ENCODE measurements at regions not wholly inside any gene's neighbourhood (a gene's known extent, or its start where the extent isn't known, plus 50 kb on each side); places are given as distances from the start of the nearest gene placed in this dataset.

DNA sequence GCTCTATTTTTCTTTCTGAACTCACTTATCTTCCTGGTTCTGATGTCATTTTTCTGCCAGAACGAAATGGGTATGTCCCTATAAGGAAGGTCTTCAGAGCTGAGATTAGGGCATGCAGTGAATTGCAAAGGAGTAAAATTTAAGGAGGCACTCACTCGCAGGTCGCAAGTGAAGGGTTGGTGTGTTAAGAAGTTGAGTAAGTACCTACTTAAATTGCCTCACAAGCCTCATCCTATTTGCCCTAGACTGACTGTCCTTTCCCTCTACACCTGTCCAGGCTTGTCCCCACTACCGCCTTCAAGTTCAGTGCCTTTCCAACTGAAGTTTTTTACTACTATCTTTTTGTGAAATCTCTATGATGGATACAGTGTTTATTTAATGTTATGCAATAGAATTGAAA is 191.5 kb downstream of the AHR start:
- no peak for TF ChIP-seq ZNF384 (IDR thresholded peaks at IDR 0.05)
- no peak for TF ChIP-seq NFRKB (IDR thresholded peaks at IDR 0.05)
- DNase-seq (ENCODE audit: extremely low spot score) = no peak
- ChIA-PET CTCF (no interaction called here), POLR2A (no interaction called here)

DNA sequence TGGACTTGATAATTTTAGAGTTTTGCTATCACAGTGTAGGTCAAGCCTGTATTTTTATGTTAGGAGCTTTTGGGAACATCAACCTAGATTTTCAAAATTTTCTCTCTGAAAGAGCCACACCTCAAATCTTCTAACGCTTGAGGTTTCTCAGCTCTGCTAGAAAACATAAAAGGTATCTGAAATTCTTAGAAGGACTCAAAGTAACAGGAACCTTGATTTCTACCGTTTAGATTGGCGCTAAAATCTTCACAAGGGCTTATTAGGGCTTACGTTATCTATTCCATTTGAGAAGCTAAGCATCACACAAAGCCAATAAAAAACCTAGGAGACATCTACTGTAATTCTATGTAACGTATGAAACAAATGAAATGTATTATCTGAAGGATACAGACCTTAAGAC is 192.4 kb downstream of the AHR start:
- ChIA-PET POLR2A (no interaction called here), CTCF (no interaction called here)
- TF ChIP-seq SP1 (IDR thresholded peaks at IDR 0.05) (no peak), BHLHE40 (IDR thresholded peaks at IDR 0.05; ENCODE audit: borderline replicate concordance) (no peak), ZNF384 (IDR thresholded peaks at IDR 0.05) (no peak)
- no peak for DNase-seq (ENCODE audit: extremely low spot score)

DNA sequence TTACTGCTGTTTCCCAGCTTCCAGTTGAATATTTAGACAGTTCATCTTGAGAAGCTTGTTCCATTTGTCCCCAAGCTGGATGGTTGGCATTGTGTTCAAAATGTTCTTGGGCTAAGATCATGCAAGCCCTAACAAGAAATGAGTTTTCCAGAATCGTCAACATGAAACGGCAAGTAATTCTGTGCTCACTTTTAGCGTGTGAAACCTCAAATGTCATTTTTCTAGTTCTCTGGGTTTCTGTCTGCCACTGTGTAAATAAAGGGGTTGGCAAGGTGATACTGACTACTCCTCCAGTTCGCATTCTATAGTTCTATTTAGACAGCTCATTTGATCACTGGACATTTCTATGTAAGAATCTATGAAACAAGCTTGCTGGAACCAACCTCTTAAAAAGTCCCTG is 194.0 kb downstream of the AHR start:
- TF ChIP-seq L3MBTL2 (conservative IDR thresholded peaks at IDR 0.05) (no peak), TARDBP (IDR thresholded peaks at IDR 0.05) (no peak), LEF1 (IDR thresholded peaks at IDR 0.05; ENCODE audit: borderline replicate concordance) (no peak), NFRKB (IDR thresholded peaks at IDR 0.05) (no peak), FOXA1 (IDR thresholded peaks at IDR 0.05) (no peak), ELF4 (IDR thresholded peaks at IDR 0.05) (no peak), ARNT (IDR thresholded peaks at IDR 0.05) (no peak), FOXM1 (IDR thresholded peaks at IDR 0.05; ENCODE audit: borderline replicate concordance) (no peak), FOXK2 (IDR thresholded peaks at IDR 0.05) (no peak), BHLHE40 (IDR thresholded peaks at IDR 0.05; ENCODE audit: borderline replicate concordance) (no peak), SP1 (IDR thresholded peaks at IDR 0.05) (no peak), SUZ12 (IDR thresholded peaks at IDR 0.05) (no peak), ZNF384 (IDR thresholded peaks at IDR 0.05) (no peak)
- TF ChIP-seq, protein P1, sequence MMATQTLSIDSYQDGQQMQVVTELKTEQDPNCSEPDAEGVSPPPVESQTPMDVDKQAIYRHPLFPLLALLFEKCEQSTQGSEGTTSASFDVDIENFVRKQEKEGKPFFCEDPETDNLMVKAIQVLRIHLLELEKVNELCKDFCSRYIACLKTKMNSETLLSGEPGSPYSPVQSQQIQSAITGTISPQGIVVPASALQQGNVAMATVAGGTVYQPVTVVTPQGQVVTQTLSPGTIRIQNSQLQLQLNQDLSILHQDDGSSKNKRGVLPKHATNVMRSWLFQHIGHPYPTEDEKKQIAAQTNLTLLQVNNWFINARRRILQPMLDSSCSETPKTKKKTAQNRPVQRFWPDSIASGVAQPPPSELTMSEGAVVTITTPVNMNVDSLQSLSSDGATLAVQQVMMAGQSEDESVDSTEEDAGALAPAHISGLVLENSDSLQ (IDR thresholded peaks at IDR 0.05) = no peak
- ChIA-PET CTCF (interaction anchor here (0.6 kb wide), 1 partner anchor 430 kb away, joined by 5 read pairs; no protein-coding TSS in a partner anchor), POLR2A (no interaction called here)
- DNase-seq (ENCODE audit: extremely low spot score) = no peak

DNA sequence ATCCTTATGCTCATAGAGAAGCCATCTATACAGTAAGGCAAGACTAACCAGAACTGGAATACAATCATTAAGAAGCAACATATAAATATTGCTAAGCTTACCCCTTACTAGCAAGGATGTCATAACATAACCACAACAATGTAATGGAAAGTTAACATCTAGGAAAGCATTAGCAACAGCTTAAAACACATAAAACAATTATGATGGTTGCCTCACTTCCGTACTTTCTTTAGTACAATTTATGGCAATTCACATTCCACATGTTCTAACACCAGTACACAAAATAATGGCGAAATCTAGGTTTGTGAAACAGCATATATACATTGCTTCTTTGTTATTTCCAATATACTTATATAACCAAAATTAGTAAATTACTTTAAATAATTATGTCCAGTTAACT is 195.0 kb downstream of the AHR start:
- CTCF ChIA-PET = no interaction called here
- no peak for DNase-seq (ENCODE audit: extremely low spot score)
- TF ChIP-seq ZNF384 (IDR thresholded peaks at IDR 0.05) = no peak
- no peak for TF ChIP-seq CTBP1 (IDR thresholded peaks at IDR 0.05; ENCODE audit: borderline replicate concordance)
- no peak for TF ChIP-seq BHLHE40 (IDR thresholded peaks at IDR 0.05; ENCODE audit: borderline replicate concordance)
- no peak for TF ChIP-seq L3MBTL2 (conservative IDR thresholded peaks at IDR 0.05)
- TF ChIP-seq SUZ12 (IDR thresholded peaks at IDR 0.05) = no peak
- TF ChIP-seq, protein P1 (IDR thresholded peaks at IDR 0.05) = no peak
- TF ChIP-seq NFRKB (IDR thresholded peaks at IDR 0.05) = no peak
- no peak for TF ChIP-seq TARDBP (IDR thresholded peaks at IDR 0.05)
- POLR2A ChIA-PET = no interaction called here

DNA sequence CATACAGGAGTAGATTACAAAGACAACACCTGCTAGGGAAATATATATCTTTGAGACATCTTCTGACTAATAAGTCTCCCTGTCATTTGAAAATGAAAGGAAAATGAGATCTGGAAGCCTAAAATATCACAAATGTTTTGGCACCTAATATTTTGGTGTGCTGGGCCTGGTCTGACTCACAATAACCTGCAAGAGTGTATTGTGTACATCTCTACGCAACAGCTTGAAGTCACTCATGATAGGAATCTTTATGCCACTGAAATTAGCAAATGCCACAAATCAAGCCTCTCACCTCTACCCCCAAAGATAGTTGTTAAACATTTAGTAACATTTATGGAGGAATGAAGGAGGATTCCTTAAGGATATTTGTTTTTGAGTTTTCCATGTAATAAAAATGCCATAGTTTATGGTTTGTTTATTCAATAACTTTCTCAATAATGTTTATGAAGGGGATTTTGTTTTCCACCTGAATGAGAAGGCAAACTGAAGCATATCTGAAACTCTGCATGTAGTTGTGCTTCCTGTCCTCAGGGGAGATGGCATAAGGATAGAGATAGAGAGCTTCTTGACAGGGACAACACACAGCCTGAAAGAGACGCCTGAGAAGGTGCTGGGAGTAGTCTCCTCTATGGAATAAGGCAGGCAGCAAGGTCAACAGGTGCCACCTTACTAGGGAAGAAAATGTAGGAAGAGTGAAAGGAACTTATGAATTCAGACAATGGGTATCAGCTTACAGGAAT is 197.4 kb downstream of the AHR start:
- ChIA-PET POLR2A (no interaction called here), CTCF (no interaction called here)
- TF ChIP-seq L3MBTL2 (conservative IDR thresholded peaks at IDR 0.05) (no peak), ELF4 (IDR thresholded peaks at IDR 0.05) (no peak), ARNT (IDR thresholded peaks at IDR 0.05) (no peak), FOXA1 (IDR thresholded peaks at IDR 0.05) (no peak), HDGF (IDR thresholded peaks at IDR 0.05; ENCODE audit: borderline replicate concordance) (no peak), FOXK2 (IDR thresholded peaks at IDR 0.05) (no peak), TARDBP (IDR thresholded peaks at IDR 0.05) (no peak), LEF1 (IDR thresholded peaks at IDR 0.05; ENCODE audit: borderline replicate concordance) (no peak), NFRKB (IDR thresholded peaks at IDR 0.05) (no peak), FOXM1 (IDR thresholded peaks at IDR 0.05; ENCODE audit: borderline replicate concordance) (no peak), BHLHE40 (IDR thresholded peaks at IDR 0.05; ENCODE audit: borderline replicate concordance) (no peak), ZNF384 (IDR thresholded peaks at IDR 0.05) (no peak)
- TF ChIP-seq, protein P1 (IDR thresholded peaks at IDR 0.05) = no peak
- no peak for DNase-seq (ENCODE audit: extremely low spot score)

DNA sequence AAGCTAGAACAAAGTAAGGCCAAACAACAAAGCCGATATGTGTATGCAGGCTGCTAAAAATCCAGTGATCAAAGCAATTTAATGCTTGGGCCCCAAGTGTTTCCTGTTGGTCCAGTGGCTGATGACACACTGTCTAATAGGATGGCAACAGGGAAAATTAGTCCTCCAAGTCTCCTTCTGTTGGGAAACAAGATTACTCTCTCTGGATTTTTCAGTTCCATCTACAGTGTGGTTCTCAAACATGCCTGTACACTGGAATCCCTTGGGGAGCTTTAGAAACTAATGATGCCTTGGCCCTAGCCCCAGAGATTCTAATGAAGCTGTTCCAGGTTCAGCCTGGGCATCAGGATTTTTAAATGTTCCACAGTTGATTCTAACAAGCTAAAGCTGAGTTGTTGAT is 198.7 kb downstream of the AHR start:
- TF ChIP-seq SP1 (IDR thresholded peaks at IDR 0.05) = no peak
- no peak for TF ChIP-seq FOXM1 (IDR thresholded peaks at IDR 0.05; ENCODE audit: borderline replicate concordance)
- no peak for TF ChIP-seq TARDBP (IDR thresholded peaks at IDR 0.05)
- TF ChIP-seq, protein P1 (IDR thresholded peaks at IDR 0.05) = no peak
- no peak for TF ChIP-seq L3MBTL2 (conservative IDR thresholded peaks at IDR 0.05)
- no peak for TF ChIP-seq NFRKB (IDR thresholded peaks at IDR 0.05)
- TF ChIP-seq FOXA1 (IDR thresholded peaks at IDR 0.05) = no peak
- no peak for TF ChIP-seq FOXK2 (IDR thresholded peaks at IDR 0.05)
- TF ChIP-seq BHLHE40 (IDR thresholded peaks at IDR 0.05; ENCODE audit: borderline replicate concordance) = no peak
- no peak for TF ChIP-seq ELF4 (IDR thresholded peaks at IDR 0.05)
- TF ChIP-seq SUZ12 (IDR thresholded peaks at IDR 0.05) = no peak
- TF ChIP-seq LEF1 (IDR thresholded peaks at IDR 0.05; ENCODE audit: borderline replicate concordance) = no peak
- TF ChIP-seq ZNF384 (IDR thresholded peaks at IDR 0.05) = no peak
- no peak for TF ChIP-seq CTBP1 (IDR thresholded peaks at IDR 0.05; ENCODE audit: borderline replicate concordance)
- TF ChIP-seq HDGF (IDR thresholded peaks at IDR 0.05; ENCODE audit: borderline replicate concordance) = no peak
- no peak for TF ChIP-seq ARNT (IDR thresholded peaks at IDR 0.05)
- DNase-seq (ENCODE audit: extremely low spot score) = no peak
- ChIA-PET POLR2A (no interaction called here), CTCF (no interaction called here)
